SU-DHL-6 (cell line): ENCODE measurements at regions not wholly inside any gene's neighbourhood (a gene's known extent, or its start where the extent isn't known, plus 50 kb on each side); places are given as distances from the start of the nearest gene placed in this dataset.

ENCODE experiments used
- H2AFZ ChIP-seq: fragments of 200-600 bp; sonication (generic); 2 replicates; pipeline ENCODE4 v1.6.1; 2014; ENCODE audit warnings: low read depth, mild to moderate bottlenecking, moderate library complexity, mixed read lengths, antibody characterized with exemption, low read length; ENCODE audit not compliant: severe bottlenecking
- H3F3A ChIP-seq: fragments of 200-600 bp; shearing (Covaris generic); 2 replicates; pipeline ENCODE4 v1.6.0; 2016; ENCODE audit warnings: antibody characterized with exemption, mild to moderate bottlenecking; ENCODE audit not compliant: insufficient read depth
- H3K27ac ChIP-seq: fragments of 200-600 bp; sonication (generic); 2 replicates; pipeline ENCODE4 v1.5.1; 2016; ENCODE audit warnings: low read depth, mild to moderate bottlenecking, low read length, moderate library complexity, mixed read lengths
- H3K27me3 ChIP-seq: fragments of 200-600 bp; sonication (generic), shearing (Covaris generic); 2 replicates; pipeline ENCODE4 v1.6.0; 2014; ENCODE audit warnings: mild to moderate bottlenecking, low read length
- H3K36me3 ChIP-seq: fragments of 200-600 bp; sonication (generic); 2 replicates; pipeline ENCODE4 v1.6.1; 2014; ENCODE audit warnings: mild to moderate bottlenecking, low read length, mixed read lengths
- H3K4me2 ChIP-seq: fragments of 300-600, 200-600 bp; shearing (Covaris generic), sonication (generic); 2 replicates; pipeline ENCODE4 v1.6.0; 2014; ENCODE audit warnings: low read length, low read depth, mild to moderate bottlenecking; ENCODE audit not compliant: poor library complexity, severe bottlenecking
- H3K4me3 ChIP-seq: fragments of 200-600 bp; sonication (generic); 2 replicates; pipeline ENCODE4 v1.5.1; 2014; ENCODE audit warnings: antibody characterized with exemption, low read length, mild to moderate bottlenecking, mixed read lengths; ENCODE audit not compliant: insufficient read depth, poor library complexity, severe bottlenecking
- H3K79me2 ChIP-seq: fragments of 200-600 bp; sonication (generic); 2 replicates; pipeline ENCODE4 v1.6.1; 2014; ENCODE audit warnings: mild to moderate bottlenecking, low read length, moderate library complexity; ENCODE audit not compliant: insufficient read depth
- H3K9ac ChIP-seq: fragments of 200-600 bp; sonication (generic); 2 replicates; pipeline ENCODE4 v1.7.0; 2014; ENCODE audit warnings: mild to moderate bottlenecking, low read length
- H3K9me2 ChIP-seq: fragments of 200-600 bp; sonication (generic); replicated peaks from 2 replicates; pipeline ENCODE4 v1.6.1; 2014; ENCODE audit warnings: low read length; ENCODE audit not compliant: insufficient read depth
- H3K9me3 ChIP-seq: fragments of 200-600 bp; sonication (generic); 2 replicates; pipeline ENCODE4 v1.6.1; 2014; ENCODE audit warnings: low read length, mixed read lengths; ENCODE audit not compliant: insufficient read depth
- H4K20me1 ChIP-seq: fragments of 200-600 bp; sonication (generic); 2 replicates; pipeline ENCODE4 v1.6.1; 2014; ENCODE audit warnings: low read depth, mild to moderate bottlenecking, antibody characterized with exemption, low read length, moderate library complexity, mixed read lengths
- CTCF ChIP-seq: fragments of 200-600 bp; sonication (generic); IDR thresholded peaks from one replicate; pipeline ENCODE4 v1.5.1; 2017; ENCODE audit warnings: antibody characterized with exemption, mild to moderate bottlenecking, low read length, moderate library complexity; ENCODE audit not compliant: insufficient read depth, poor library complexity, severe bottlenecking
- EZH2phosphoT487 ChIP-seq: fragments of 200-600 bp; sonication (generic), shearing (Covaris generic); conservative IDR thresholded peaks from 2 replicates; pipeline ENCODE4 v1.6.1; 2018; ENCODE audit warnings: mild to moderate bottlenecking, antibody characterized with exemption, low read length, moderate library complexity, mixed read lengths

GRCh38 chr12:13462450-13462849 is 265.9 kb downstream of the EMP1 start:
- no peaks in the 10 kb centered on the region for H3K9me2 ChIP-seq
- H3K4me2 ChIP-seq: no peak overlapping the region
- no peaks in the 10 kb centered on the region for H3K9me3 ChIP-seq
- H3K4me3 ChIP-seq: no peak overlapping the region
- no peaks in the 10 kb centered on the region for H3K36me3 ChIP-seq
- no peaks in the 10 kb centered on the region for H3F3A ChIP-seq
- no peaks in the 10 kb centered on the region for H3K27me3 ChIP-seq
- TF ChIP-seq CTCF: no peak
- TF ChIP-seq EZH2phosphoT487: no peak
- no peaks in the 10 kb centered on the region for H3K79me2 ChIP-seq
- H2AFZ ChIP-seq: no peak overlapping the region
- no peak overlapping the region for H3K27ac ChIP-seq
- H4K20me1 ChIP-seq: no peaks in the 10 kb centered on the region
- no peak overlapping the region for H3K9ac ChIP-seq

- no peaks in the 10 kb centered on the region for H4K20me1 ChIP-seq
- H3K79me2 ChIP-seq: no peaks in the 10 kb centered on the region
- H3K4me3 ChIP-seq: no peak overlapping the region
- TF ChIP-seq CTCF: no peak
- no peak for TF ChIP-seq EZH2phosphoT487
- no peaks in the 10 kb centered on the region for H3K9me2 ChIP-seq
- no peak overlapping the region for H3K9ac ChIP-seq
- H3K36me3 ChIP-seq: no peaks in the 10 kb centered on the region
- H3K9me3 ChIP-seq: no peaks in the 10 kb centered on the region
- no peak overlapping the region for H3K4me2 ChIP-seq
- H3F3A ChIP-seq: no peaks in the 10 kb centered on the region
- no peaks in the 10 kb centered on the region for H3K27me3 ChIP-seq
- no peak overlapping the region for H2AFZ ChIP-seq
- H3K27ac ChIP-seq: no peak overlapping the region
Observed at GRCh38 chr12:13455778-13456144, 259.2 kb downstream of the EMP1 start.

- Histone ChIP-seq H3K27ac (no peak overlapping the region), H3K9me2 (no peaks in the 10 kb centered on the region), H3K79me2 (no peaks in the 10 kb centered on the region), H2AFZ (no peak overlapping the region), H3K4me2 (no peak overlapping the region), H4K20me1 (no peaks in the 10 kb centered on the region), H3K4me3 (no peak overlapping the region), H3K9me3 (no peaks in the 10 kb centered on the region), H3K36me3 (no peaks in the 10 kb centered on the region), H3K9ac (no peak overlapping the region), H3K27me3 (no peaks in the 10 kb centered on the region), H3F3A (no peaks in the 10 kb centered on the region)
- no peak for TF ChIP-seq CTCF
- TF ChIP-seq EZH2phosphoT487: no peak
Observed at GRCh38 chr12:13454991-13455777, 258.7 kb downstream of the EMP1 start.
